OCI-M2 (cell line): ENCODE measurements at regions not wholly inside any gene's neighbourhood (a gene's known extent, or its start where the extent isn't known, plus 50 kb on each side); places are given as distances from the start of the nearest gene placed in this dataset.
"Not testable (repeated sequence)": the region's sequence is repeated elsewhere in the genome, so short reads cannot be mapped to it uniquely, and the experiment has no call there.

Experiments
- DNase-seq: peaks from one replicate; lab custom pipeline; 2025; ENCODE audit not compliant: unreplicated experiment; lab: John Stamatoyannopoulos, UW

DNA sequence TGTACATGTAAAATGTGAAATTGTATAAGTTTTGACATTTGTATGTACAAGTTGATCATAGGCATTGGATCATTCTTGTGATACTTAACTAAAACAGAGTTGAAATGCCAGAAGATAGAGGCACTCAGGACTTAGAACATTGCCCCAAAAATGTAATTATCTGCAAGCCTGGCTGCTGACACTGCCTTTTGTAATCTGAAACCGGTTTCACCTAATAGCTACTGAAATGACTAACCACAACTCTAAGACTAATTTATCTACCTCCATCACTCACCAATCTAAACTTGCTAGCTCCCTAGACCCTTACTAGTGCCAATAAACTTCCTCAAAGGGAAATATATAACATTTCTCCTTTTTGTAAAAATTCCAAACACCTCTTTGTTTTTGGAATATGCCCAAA is 2596.2 kb downstream of the PCDH9 start:
- no peak for DNase-seq

DNA sequence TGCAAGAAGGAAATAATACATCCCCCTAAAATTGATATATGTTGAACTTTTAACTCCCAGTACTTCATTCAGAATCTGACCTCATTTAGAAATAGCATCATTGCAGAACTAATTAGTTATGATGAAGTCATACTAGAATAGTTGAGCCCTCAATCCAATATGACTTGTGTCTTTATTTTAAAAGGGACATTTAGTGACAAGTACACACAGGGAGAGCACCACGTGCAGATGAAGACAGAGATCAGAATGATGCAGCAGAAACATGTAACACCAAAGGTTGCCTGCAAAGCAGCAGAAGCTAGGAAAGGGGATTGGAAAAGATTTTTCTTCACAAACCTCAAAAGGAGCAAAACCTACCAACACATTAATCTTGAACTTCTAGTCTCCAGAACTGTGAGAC is 2602.5 kb downstream of the PCDH9 start:
- no peak for DNase-seq

DNA sequence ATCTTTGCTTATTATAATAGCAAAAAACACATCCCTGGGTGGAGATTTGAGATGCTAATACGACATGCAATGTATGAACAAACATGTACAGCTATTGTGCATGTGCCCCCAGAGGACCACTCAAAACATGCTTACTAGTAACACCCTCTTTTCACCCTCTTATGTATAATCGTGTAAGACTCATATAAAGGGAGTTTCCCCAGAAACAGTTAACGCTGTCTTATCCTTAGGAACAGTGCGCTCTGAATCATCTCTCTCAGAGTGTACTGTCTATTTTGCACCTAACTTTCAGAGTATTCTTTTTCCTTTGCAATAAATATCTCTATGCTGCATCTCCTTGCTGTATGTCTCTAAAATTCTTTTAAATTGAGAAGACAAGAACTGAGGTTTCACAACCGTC is 2604.0 kb downstream of the PCDH9 start:
- DNase-seq, result no peak

DNA sequence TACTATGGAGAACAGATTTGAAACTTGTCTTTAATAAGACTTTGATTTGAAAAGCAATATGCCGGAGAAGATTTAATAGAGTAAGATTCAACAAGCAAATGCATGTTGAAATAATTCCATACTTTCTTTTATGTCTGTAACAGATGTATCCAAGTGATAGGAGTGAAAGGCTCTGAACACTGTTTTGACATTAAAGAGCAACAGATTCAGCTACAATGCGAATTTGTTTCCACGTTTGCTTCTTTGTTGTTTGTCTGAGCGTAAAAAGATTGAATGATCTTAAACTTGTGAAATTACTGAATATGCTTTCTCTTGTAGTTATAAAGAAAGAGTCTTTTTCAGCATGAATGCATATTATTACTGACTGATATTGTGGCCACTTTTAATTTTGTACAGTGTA is 2612.9 kb downstream of the PCDH9 start:
- DNase-seq, result no peak

DNA sequence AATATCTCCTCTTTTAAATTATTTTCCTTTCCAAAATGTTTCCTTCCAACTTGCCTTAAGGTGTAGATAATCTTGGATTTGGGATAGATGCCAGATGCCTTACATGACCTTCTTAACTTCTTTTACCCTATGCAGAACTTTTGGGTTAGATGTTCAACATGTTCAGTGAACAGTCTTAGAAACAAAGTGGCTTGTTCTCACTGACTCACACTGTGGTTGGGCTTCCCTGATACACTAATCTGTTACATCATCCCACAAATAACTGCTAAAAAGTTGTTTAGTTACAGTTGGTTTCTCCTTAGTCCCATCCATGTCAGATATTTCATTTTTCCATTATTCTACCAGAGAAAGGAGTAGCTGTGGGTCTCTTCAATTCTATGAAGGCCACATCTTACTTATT is 2638.2 kb downstream of the PCDH9 start:
- DNase-seq, result no peak

DNA sequence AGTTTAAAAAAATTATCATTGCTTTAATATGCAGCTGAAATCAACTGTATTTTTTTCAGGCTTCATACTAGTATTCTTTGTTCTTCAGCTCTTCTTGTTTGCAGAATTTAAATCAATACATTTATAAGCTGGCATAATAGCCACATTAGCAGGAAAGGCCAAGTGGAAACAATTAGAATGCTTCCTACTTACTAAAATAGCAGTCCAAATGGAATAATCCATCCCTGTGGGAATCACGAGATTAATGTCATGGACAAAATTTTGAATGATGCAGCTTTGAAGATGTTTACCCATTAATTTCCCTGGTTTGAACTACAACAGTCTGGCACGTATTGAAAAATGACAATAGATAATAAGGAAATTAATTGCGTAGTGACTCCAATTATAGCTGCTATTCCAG is 2650.8 kb downstream of the PCDH9 start:
- no peak for DNase-seq

DNA sequence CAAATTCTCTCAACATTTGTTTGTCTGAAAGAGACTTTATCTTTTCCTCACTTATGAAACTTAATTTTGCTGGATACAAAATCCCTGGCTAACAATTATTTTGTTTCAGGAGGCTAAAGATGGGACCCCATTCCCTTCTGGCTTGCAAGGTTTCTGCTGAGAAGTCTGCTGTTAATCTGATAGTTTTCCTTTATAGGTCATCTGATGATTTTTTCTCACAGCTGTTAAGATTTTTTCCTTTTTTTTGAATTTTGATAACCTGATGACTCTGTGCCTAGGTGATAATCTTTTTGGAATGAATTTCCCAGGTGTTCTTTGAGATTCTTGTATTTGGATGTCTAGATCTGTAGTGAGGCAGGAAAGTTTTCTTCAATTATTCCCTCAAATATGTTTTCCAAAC is 2661.4 kb downstream of the PCDH9 start:
- DNase-seq, result no peak

DNA sequence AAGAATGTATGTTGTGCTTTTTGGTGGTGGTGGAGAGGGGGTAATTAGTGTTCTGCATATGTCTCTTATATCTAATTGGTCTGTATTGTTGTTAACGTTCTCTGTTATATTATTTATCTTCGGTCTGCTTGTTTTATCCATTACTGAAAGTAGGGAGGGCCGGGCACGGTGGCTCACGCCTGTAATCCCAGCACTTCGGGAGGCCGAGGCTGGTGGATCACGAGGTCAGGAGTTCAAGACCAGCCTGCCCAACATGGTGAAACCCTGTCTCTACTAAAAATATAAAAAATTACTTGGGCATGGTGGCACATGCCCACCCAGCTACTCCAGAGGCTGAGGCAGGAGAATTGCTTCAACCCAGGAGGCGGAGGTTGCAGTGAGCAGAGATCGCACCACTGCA is 2672.1 kb downstream of the PCDH9 start:
- DNase-seq, result not testable (repeated sequence)

DNA sequence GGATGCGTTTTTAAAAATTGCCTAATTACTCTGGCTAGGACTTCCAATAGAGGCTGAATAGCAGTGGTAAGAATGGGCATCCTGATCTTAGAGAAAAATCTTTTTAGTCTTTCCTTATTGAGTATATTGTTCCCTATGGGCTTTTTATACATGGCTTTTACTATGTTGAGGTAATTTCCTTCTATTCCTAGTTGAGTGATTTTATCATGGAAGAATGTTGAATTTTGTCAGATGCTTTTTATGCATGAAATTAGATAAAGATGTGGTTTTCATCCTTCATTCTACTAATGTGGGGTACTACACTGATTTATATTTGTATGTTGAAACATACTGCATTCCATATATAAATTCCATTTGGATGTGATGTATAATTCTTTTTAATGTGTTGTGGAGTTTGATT is 2673.8 kb downstream of the PCDH9 start:
- no peak for DNase-seq

DNA sequence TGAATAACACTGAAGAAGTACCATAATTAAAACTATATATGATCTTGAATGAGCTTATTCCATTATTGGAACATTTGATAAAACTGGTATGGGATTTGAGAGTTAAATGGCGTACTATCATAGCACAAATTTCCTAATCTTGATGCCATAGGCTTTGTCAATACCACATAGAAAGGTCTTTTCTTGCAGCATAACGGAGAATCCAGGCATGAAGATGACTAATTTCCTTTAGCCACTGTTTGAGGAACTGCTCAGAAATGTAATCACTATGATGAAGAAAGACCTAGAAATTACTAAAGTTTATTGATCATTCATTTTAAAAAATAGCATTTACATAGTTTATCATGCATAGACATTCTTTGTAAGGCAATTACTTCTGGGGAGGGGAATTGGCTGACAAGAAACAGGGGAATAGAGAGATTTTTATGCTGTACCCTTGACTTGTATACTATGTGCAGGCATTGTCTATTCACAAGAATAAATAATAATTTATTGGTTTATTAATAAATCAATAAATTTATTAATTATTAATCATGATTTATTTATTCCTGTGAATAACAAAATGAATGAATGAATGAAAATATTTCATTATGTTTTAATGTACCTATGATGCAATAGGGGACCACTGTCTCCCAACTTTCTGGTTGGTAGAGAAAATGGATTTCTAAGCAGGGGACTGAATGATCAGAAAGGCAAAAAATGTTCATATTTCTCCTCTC is 2676.6 kb downstream of the PCDH9 start:
- no peak for DNase-seq

DNA sequence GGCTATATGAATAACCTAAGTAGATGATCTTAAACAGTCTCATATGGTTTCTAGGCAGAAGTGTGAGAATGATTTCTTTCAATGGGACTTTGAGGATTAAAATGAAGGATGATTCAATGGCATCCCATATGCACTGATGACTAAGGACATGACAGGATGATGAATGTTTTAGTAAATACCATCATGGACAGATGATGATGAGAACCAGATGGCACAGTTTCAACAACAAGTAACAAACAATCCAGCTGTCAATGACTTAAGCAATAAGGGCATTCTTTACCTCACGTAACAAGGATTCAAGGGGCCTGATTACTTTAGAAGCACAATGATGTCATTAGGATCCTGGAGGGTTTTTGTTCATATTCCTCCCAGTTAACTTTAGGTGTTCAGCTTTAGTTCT is 2678.4 kb downstream of the PCDH9 start:
- no peak for DNase-seq

DNA sequence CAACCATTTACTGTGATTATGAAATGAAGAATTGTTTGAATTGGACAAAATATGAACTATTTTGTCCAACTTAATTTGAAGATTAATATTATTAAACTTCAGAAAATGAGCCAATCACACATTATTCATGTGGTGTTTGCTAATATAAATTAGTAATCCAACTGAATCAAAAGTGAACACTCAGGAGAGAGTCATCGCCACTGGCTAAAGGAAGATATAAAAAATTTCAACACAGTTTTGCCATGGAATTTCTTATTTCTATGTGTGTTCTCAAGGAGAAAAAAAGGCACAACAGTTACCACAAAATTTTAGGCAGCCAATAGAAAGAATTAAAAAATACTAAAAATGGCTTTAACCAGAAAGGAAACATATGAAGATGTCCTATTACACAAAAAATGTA is 2683.8 kb downstream of the PCDH9 start:
- no peak for DNase-seq

DNA sequence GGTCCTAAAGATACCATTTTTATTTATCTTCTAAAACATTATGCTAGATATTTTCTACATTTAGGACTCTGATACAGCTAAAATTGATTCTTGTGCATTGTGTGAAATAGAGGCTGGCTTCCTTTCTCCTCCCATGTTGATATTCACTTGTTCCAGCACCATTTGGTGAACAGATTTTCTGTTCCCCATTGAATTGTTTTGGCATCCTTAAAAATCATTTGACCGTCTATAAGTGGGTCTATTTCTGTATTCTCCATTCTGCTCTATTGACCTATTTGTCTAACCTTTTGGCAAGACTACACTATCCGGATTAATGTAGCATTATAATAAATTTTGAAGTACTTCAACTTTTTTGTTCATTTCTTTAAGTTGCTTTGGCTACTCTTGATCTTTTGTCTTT is 2689.2 kb downstream of the PCDH9 start:
- no peak for DNase-seq

DNA sequence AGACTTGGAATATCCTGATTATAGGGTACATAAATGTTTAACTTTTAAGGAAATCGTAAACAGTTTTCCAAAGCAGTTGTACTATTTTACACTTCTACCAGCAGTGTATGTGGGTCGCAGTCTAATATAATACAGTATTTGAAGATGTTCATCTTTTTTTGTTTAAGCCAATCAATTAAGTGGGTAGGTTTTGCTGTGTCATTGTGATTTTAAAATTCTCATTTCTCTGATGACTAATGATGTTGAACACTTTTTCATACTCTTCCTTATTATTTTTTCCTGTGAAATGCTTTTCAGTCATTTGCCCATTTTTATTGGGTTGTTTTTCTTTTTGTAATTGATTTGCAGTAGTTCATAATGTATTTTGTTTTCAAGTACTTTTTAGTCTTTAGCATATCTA is 2689.7 kb downstream of the PCDH9 start:
- no peak for DNase-seq

DNA sequence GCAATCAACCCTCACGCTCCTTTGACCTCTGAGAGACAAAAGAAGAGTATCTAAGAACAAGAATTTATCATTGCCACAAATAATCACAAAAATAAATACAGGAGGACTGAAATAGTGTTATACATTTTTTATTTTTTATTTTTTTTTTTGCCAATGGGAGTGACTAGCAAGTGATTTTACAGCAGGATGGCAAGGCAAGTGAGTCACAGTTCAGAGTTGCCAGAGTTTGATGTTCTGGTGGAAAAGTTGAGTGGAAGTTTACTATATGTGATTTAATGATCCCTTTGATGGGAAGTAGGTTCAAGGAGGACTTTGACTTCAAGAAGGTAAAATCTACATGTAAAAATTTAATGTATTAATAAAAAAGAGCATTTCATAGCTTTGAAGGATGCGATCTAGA is 2691.4 kb downstream of the PCDH9 start:
- no peak for DNase-seq

DNA sequence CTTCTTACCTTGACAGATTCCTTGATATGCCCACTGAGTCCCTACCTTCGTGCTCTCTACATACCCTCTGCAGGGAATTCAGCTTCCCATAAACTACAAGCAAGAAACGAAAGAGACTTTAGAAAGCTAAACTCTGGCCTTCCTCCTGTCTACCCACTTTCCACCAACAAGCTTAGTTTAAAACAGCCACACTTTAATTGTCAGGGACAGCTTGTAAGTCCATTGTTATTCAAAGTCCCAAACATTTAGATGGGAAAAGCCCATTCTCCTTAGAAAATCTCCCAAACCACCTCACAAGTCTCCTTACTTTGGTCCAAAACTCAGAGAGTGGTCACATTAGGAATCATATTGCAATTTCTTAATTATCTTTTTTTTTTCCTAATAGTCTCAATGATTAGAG is 2695.8 kb downstream of the PCDH9 start:
- no peak for DNase-seq

DNA sequence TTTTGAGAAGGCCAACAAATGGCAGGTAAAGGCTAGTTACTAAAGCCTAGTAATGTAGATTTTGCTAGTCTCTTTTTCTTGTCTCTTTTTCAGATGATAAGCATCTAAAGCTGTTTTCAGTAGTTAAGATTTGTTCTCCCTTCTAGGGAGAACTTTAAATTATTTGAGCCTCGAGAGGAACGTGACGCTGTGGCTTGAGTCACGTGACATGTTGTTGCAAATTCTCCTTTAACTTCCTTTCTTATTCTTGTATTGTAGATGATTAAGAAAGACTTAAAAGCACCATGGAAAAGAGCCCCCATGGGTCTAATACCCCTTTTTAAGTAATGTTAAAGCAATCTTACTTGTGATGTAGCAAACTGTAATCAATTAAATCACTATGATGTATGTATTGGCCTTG is 2698.7 kb downstream of the PCDH9 start:
- DNase-seq, result no peak

DNA sequence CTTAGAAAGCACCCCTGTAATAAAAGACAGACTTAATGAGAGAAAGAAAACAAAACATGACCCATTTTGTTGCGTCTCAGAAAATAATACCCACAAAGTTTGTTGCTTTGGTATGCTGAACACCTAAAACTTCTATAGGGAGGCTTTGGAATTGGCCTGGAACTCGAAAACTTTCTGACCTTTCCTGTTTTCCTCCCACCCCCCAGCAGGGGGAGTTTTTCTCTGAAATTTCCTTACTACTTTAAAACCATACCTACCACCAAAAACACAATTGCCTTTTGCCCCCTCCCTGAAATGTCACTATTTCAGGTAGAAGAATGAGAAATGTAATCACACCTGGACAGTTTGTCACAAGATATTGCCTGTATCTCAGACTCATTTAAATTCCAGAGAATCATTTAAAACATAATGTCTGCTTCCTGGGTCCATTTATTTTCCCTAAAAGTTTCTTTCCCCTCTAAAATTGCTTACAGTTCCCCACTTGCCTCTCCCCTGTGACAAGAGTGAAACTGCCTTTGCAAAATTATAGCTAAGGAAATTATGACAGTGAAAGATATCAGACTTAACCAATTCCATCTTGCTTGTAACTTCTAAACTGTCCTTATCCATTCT is 2700.2 kb downstream of the PCDH9 start:
- no peak for DNase-seq

DNA sequence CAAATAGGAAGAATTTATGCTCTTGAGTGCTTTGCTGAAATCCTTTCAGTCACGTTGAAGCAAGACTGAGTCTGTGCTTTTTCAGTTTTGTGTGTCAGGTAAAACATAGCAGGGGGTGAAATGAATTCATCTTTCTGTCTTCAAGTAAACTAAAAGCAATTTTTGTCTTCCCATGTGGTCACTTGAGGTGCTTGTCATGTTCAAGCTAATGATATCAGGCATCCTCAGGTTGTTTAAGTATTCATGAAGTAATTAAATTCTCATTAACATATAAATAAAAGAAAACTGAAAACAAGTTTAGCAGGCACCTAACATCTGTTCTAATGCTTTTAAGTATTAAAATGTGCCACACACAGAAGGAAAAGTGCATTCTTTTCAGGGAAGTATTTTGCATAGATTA is 2701.3 kb downstream of the PCDH9 start:
- DNase-seq, result no peak

DNA sequence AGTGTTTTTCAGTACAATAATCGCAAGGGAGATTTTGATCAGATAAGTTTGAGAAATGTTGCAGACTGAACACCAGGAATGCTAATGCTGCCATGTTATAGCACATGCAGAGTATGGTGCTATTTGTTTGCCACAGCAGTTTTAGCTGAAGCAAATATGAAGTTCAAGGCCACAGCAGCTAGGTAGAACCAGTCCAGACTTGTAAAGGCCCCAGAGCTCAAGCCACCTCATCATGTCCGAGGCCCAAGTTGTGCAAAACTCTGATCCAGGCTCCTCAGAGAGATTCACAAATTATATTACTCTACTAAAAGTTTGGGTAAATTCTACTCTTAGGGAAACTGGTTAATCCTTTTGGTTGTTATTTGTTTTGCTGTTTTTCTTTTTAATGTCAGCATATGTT is 2702.6 kb downstream of the PCDH9 start:
- DNase-seq, result no peak

DNA sequence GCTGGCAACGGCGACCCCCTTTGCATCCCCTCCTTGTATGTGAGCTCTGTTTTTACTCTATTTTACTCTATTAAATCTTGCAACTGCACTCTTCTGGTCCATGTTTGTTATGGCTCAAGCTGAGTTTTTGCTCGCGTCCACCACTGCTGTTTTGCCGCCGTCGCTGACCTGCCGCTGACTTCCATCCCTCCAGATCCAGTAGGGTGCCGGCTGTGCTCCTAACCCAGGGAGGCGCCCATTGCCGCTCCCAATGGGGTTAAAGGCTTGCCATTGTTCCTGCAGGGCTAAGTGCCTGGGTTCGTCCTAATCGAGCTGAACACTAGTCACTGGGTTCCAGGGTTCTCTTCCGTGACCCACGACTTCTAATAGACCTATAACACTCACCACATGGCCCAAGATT is 2704.4 kb downstream of the PCDH9 start:
- no peak for DNase-seq

DNA sequence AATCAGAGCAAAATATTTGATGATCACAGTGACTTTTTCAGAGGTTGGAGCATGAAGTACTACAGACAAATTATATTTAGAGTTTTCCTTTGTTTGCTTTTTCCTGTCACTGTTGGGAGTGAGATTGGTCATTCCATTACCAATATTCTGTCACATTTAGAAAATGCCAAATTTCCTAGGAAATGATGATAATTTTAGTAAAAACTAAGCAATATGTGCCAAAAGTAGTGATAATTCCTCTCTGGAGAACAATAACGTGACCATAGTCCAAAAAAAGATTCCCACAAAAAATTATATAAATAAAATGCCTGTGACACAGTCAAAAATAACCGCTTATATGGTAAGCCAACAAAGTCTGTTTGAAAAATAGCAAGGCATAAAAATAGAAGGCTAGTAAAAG is 2719.4 kb downstream of the PCDH9 start:
- no peak for DNase-seq

DNA sequence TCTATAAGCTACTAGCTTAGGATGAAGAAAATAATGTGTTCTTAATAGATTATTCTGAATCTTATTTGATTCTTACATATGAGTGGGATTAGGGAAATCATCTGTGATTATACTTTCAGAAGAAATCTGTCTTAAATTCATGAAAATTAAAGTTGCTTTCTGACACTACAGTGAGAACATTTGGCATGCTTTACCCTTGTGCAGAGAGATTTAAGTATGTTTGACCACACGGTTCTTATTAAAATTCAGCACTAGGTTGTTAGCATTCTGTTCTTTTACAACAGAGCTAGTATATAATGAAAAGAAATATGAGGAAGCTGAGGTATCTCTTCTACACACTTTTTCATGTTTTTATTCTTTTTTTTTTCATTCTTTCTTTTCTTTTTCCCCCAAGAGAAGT is 2723.9 kb downstream of the PCDH9 start:
- no peak for DNase-seq
